ENCODE measurements at regions not wholly inside any gene's neighbourhood (a gene's known extent, or its start where the extent isn't known, plus 50 kb on each side); places are given as distances from the start of the nearest gene placed in this dataset.

DNA sequence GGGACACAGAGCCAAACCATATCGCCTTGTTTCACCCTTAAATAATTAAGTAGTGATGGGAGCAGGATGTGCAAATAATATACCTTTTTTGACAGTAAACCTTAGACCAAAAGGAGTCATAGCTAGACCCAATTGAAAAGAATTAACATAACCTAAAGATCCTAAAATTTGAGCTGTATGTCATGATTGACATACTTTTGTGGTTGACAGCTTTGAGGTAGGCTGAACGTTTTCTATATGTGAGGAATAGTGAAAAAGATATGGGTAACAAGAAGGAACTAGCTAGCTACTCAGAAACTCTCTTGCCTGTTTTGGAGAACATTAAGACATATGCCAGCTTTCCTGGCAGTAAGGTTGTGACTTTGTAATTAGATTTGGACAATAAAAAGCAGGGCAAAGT lies 320.6 kb downstream of the KCNC2 start:
- DNase-seq (ENCODE audit: low read depth): no peak
- no peak for TF ChIP-seq CTCF (IDR thresholded peaks at IDR 0.05; ENCODE audit: insufficient read depth, low read depth, low read length)
- no peaks in the 10 kb centered on the region for H3K27me3 ChIP-seq (ENCODE audit: control insufficient read depth, insufficient read depth, low read length)
- H3K4me3 ChIP-seq (ENCODE audit: low read depth, low read length): no peak overlapping the region
- no peaks in the 10 kb centered on the region for H3K36me3 ChIP-seq (ENCODE audit: control insufficient read depth, insufficient read depth, low read length)
- POLR2A ChIA-PET: no interaction called here
- CTCF ChIA-PET: interaction anchor here (0.6 kb wide), 1 partner anchor 60 kb away, joined by 3 read pairs; no protein-coding TSS in a partner anchor

GRCh38 chr12:74889563-74890236 lies 319.9 kb downstream of the KCNC2 start:
- no peak overlapping the region for H3K4me3 ChIP-seq (ENCODE audit: low read depth, low read length)
- POLR2A ChIA-PET: no interaction called here
- DNase-seq (ENCODE audit: low read depth): no peak
- no peaks in the 10 kb centered on the region for H3K36me3 ChIP-seq (ENCODE audit: control insufficient read depth, insufficient read depth, low read length)
- TF ChIP-seq CTCF (IDR thresholded peaks at IDR 0.05; ENCODE audit: insufficient read depth, low read depth, low read length): no peak
- H3K27me3 ChIP-seq (ENCODE audit: control insufficient read depth, insufficient read depth, low read length): no peaks in the 10 kb centered on the region
- CTCF ChIA-PET: interaction anchor here (0.6 kb wide), 1 partner anchor 60 kb away, joined by 3 read pairs; no protein-coding TSS in a partner anchor

DNA sequence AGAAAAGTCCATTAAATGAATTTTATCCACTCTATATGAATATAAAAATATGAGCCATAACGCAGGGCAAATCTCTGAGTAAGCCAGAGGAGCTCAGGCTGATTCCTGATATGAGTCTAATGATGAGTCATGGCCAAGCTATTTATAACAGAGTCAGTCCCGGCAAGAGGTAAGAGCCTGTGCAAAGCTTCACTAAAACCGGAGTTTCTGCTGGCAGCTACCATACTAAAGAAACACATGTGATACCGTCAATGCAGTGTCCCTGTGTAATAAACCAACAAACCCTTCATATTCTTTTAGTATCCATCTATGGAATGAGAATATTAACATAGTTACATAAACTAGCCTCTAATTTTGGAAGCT lies 319.4 kb downstream of the KCNC2 start:
- CTCF ChIA-PET: no interaction called here
- POLR2A ChIA-PET: no interaction called here
- no peak overlapping the region for H3K4me3 ChIP-seq (ENCODE audit: low read depth, low read length)

GRCh38 chr12:74891083-74891668 lies 318.5 kb downstream of the KCNC2 start:
- TF ChIP-seq CTCF (IDR thresholded peaks at IDR 0.05; ENCODE audit: insufficient read depth, low read depth, low read length): no peak
- Histone ChIP-seq H3K36me3 (ENCODE audit: control insufficient read depth, insufficient read depth, low read length) (no peaks in the 10 kb centered on the region), H3K4me3 (ENCODE audit: low read depth, low read length) (no peak overlapping the region), H3K27me3 (ENCODE audit: control insufficient read depth, insufficient read depth, low read length) (no peaks in the 10 kb centered on the region)
- DNase-seq (ENCODE audit: low read depth): no peak
- POLR2A ChIA-PET: no interaction called here
- CTCF ChIA-PET: no interaction called here

More for the DNA sequence above, 319.4 kb downstream of the KCNC2 start:
- peak; percentile 34 for DNase-seq (ENCODE audit: low read depth)
- TF ChIP-seq CTCF (IDR thresholded peaks at IDR 0.05; ENCODE audit: insufficient read depth, low read depth, low read length): no peak
- no peaks in the 10 kb centered on the region for H3K36me3 ChIP-seq (ENCODE audit: control insufficient read depth, insufficient read depth, low read length)
- H3K27me3 ChIP-seq (ENCODE audit: control insufficient read depth, insufficient read depth, low read length): no peaks in the 10 kb centered on the region

DNA sequence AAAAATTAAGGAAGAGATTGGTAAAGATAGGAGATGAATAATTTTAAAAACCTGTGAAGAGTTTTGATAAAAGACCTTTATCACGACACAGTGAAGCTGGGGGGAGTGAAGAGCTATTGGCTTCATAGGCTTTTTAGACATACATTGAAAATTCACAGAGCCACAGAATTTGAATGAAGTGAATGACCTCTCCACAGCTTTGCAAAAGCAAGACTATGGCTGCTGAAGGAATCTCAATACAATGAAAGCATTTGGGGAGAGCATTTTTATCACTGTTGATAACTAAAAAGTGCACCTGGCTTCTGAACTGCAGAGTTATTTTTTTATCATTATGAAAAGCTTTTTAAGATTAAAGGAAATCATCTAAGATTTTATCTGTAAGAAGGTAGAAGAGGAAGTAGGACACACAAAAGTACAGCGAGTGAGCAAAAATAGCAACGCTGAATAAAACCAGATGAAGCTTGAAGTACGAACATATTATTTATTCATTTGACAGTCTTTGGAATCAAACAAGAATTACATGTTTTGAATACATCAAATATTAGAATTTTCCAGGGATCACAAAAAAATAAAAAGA lies 317.5 kb downstream of the KCNC2 start:
- H3K36me3 ChIP-seq (ENCODE audit: control insufficient read depth, insufficient read depth, low read length): no peaks in the 10 kb centered on the region
- no peaks in the 10 kb centered on the region for H3K27me3 ChIP-seq (ENCODE audit: control insufficient read depth, insufficient read depth, low read length)
- ChIA-PET POLR2A (no interaction called here), CTCF (no interaction called here)
- DNase-seq (ENCODE audit: low read depth): no peak
- no peak for TF ChIP-seq CTCF (IDR thresholded peaks at IDR 0.05; ENCODE audit: insufficient read depth, low read depth, low read length)
- no peak overlapping the region for H3K4me3 ChIP-seq (ENCODE audit: low read depth, low read length)

All from BJ (cell line).